ENCODE measurements at regions not wholly inside any gene's neighbourhood (a gene's known extent, or its start where the extent isn't known, plus 50 kb on each side); places are given as distances from the start of the nearest gene placed in this dataset.
"Not testable (repeated sequence)": the region's sequence is repeated elsewhere in the genome, so short reads cannot be mapped to it uniquely, and the experiment has no call there.

DNA sequence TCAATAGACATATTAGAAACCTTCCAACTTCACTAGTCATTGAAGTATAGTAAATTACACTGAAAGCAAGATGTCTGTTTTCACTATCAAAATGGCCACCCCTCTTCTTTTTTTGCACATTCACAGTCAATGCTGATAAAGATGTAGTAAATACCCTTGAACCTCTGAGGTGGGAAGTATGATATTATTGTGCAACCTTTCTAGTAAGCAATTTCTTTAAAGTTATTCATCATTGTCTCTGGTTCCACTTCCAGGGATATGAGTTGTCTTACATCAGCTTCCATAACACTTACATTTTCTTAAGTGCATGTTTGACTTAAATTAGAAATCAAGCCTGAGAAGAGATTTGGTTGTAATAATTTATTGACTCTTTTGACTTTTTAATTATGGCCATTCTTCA is 453.9 kb upstream of the MGAT4C start:
- DNase-seq (ENCODE audit: low read depth): peak; percentile 38
- TF ChIP-seq, protein P1, sequence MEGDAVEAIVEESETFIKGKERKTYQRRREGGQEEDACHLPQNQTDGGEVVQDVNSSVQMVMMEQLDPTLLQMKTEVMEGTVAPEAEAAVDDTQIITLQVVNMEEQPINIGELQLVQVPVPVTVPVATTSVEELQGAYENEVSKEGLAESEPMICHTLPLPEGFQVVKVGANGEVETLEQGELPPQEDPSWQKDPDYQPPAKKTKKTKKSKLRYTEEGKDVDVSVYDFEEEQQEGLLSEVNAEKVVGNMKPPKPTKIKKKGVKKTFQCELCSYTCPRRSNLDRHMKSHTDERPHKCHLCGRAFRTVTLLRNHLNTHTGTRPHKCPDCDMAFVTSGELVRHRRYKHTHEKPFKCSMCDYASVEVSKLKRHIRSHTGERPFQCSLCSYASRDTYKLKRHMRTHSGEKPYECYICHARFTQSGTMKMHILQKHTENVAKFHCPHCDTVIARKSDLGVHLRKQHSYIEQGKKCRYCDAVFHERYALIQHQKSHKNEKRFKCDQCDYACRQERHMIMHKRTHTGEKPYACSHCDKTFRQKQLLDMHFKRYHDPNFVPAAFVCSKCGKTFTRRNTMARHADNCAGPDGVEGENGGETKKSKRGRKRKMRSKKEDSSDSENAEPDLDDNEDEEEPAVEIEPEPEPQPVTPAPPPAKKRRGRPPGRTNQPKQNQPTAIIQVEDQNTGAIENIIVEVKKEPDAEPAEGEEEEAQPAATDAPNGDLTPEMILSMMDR (conservative IDR thresholded peaks at IDR 0.05; ENCODE audit: low read depth, low read length): no peak
- H3K4me3 ChIP-seq (ENCODE audit: low read depth, low read length): no peak overlapping the region

DNA sequence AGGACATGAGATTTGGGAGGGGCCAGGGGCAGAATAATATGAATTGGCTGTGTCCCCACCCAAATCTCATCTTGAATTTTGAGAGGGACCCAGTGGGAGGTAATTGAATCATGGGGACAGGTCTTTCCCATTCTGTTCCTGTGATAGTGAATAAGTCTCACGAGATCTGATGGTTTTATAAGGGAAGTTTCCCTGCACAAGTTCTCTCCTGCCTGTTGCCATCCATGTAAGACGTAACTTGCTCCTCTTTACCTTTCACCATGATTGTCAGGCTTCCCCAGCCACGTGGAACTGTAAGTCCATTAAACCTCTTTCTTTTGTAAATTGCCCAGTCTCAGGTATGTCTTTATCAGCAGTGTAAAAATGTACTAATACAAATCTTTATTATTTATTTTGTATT is 452.8 kb upstream of the MGAT4C start:
- H3K4me3 ChIP-seq (ENCODE audit: low read depth, low read length); DNase-seq (ENCODE audit: low read depth): not testable (repeated sequence)

DNA sequence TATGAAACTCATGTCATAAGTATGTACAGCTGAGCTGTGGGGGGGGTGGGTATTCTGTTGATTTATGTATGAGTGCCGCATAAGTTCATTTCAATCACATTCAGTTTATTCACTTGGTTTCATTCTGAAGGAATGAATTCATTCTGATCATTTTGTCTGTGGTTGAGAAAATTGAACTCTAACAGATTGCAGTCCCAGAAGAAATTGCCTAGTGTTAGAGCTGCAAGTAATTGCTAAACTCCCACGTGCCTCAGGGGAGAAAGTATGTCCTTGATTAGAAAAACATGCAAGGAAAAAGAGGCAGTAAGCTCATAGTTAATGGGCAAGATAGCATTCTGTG is 442.4 kb upstream of the MGAT4C start:
- DNase-seq (ENCODE audit: low read depth): no peak

DNA sequence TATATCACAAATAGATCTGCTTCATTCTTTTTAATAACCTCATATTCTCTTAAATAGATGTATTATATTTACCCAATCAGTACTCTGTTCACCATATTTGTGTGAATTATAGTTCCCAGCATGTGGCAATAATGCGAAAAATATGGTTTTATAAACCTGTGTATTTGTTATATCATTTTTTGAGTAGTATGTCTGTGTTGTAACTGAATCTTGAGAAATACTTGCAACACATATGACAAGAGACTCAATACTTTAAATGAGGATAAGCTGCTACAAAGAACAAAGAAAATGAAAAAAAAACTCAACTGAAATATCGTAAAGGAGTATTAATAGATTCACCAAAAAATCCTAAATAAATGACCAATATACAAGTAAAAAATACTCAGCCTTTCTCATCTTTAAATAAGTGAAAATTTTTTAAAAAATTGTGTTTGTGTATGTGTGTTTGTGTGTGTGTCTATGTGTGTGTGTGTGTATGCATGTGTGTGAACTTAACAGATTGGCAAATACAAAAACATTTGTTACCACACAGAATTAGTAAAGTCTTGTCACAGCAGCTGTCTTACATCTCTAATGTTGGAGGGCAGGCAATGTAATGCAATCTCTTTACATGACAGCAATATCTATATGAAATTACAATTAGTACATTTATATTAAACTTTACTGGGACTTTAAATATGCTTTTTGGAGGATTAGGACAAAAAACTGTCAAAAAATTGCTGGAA is 441.9 kb upstream of the MGAT4C start:
- TF ChIP-seq, protein P1 (conservative IDR thresholded peaks at IDR 0.05; ENCODE audit: low read depth, low read length): no peak
- no peak overlapping the region for H3K4me3 ChIP-seq (ENCODE audit: low read depth, low read length)
- DNase-seq (ENCODE audit: low read depth): no peak

More for the DNA sequence above, 442.4 kb upstream of the MGAT4C start:
- H3K4me3 ChIP-seq (ENCODE audit: low read depth, low read length): no peak overlapping the region
- TF ChIP-seq, protein P1 (conservative IDR thresholded peaks at IDR 0.05; ENCODE audit: low read depth, low read length): no peak

DNA sequence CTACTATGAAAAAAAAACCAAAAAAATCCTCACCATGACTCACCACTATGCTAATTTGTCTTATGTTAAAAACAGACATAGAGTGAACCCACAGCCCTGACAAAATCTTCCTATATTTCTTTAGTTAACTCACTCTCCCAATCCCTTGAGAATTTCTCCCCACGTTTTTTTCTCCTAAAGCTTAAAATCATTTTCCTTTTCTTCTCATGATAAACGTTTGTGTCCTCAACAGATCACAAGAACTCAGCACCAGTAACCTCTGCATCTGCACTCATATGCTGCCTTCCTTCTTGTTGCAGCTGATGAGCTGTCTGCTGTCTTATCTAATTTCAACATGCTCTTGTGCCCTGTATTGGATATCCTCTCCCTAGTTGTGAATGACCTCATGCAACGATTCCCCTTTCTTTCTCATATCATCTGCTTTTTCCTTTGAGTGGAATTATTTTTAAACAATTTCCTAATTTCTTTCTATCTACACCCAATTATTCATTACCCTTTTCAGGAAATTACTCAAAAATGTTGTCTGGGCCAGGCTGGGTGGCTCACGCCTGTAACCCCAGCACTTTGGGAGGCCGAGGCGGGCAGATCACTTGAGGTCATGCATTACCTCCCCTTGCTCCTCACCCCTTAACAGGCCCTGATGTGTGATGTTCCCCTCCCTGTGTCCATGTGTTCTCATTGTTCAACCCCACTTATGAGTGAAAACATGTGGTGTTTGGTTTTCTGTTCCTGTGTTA is 427.5 kb upstream of the MGAT4C start:
- H3K4me3 ChIP-seq (ENCODE audit: low read depth, low read length): no peak overlapping the region
- TF ChIP-seq, protein P1 (conservative IDR thresholded peaks at IDR 0.05; ENCODE audit: low read depth, low read length): no peak
- DNase-seq (ENCODE audit: low read depth): no peak

DNA sequence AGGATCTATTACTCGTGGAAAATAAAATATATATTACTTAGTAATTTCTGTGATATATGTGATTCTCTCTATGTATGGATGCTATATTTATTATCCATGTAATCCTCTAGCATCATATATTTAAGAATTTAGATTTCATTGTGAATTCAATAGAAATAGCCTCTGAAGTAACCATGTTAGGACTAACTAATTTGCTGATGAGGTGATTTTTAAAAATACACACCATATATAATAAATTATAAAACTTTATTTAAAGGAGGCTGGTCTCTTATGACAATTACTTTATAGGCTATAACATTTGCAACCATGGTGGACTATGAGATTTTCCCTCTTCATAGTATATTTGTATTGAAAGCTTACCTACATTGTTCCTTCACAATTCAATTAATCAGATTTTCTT is 424.9 kb upstream of the MGAT4C start:
- DNase-seq (ENCODE audit: low read depth): no peak
- H3K4me3 ChIP-seq (ENCODE audit: low read depth, low read length): no peak overlapping the region
- TF ChIP-seq, protein P1 (conservative IDR thresholded peaks at IDR 0.05; ENCODE audit: low read depth, low read length): no peak

DNA sequence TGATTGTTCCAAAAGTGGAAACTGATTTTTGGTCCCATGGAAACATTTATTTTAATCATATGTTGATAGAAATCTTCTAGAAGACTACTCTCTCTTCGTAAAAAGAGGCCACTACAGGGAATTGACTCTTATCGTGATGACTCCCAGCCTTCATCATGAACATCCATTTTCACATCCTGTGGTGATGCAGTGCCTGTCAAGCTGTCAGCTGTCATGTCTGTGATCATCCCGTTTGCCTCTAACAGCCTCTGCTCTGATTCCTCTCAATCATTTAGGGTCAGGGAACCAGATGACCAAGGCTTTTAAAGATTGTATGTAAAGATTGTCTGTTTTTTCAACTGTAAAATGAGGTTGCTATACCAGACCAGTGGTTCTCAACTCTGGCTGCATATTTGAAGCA is 419.0 kb upstream of the MGAT4C start:
- no peak for DNase-seq (ENCODE audit: low read depth)
- no peak overlapping the region for H3K4me3 ChIP-seq (ENCODE audit: low read depth, low read length)
- TF ChIP-seq, protein P1 (conservative IDR thresholded peaks at IDR 0.05; ENCODE audit: low read depth, low read length): no peak
